WTC11 (cell line): ENCODE measurements at regions not wholly inside any gene's neighbourhood (a gene's known extent, or its start where the extent isn't known, plus 50 kb on each side); places are given as distances from the start of the nearest gene placed in this dataset.

Experiments
- ATAC-seq: fragments of 200-7000 bp; cut with Tn5 transposase; 2 replicates; pipeline ENCODE4 v1.10.0; 2021; ENCODE audit warnings: mild to moderate bottlenecking, moderate library complexity
- CTCF ChIA-PET: fragments of 300-600 bp; sonication (Branson Sonifier 250); formaldehyde crosslinking; loops from one replicate; lab custom pipeline; 2021; ENCODE audit warnings: antibody characterized with exemption; lab: Charles Lee
- POLR2A ChIA-PET: fragments of 350-600 bp; sonication (Branson Sonifier 250); formaldehyde crosslinking; loops from one replicate; lab custom pipeline; 2021; ENCODE audit warnings: antibody characterized with exemption; lab: Charles Lee
- DNase-seq: peaks from one replicate; pipeline ENCODE4 v3.0.0; 2021; ENCODE audit warnings: low spot score
- H3K27ac Mint-ChIP-seq: 2 replicates; pipeline ENCODE4 v1.8.0; 2021; ENCODE audit warnings: mixed read lengths
- H3K27me3 Mint-ChIP-seq: 2 replicates; pipeline ENCODE4 v1.8.0; 2021; ENCODE audit warnings: low read depth, mild to moderate bottlenecking, moderate library complexity, mixed read lengths
- H3K36me3 Mint-ChIP-seq: 2 replicates; pipeline ENCODE4 v1.8.0; 2021; ENCODE audit warnings: mixed read lengths
- H3K4me1 Mint-ChIP-seq: 2 replicates; pipeline ENCODE4 v1.8.0; 2022; ENCODE audit warnings: mixed read lengths
- H3K4me3 Mint-ChIP-seq: 2 replicates; pipeline ENCODE4 v1.8.0; 2021; ENCODE audit warnings: mild to moderate bottlenecking, moderate library complexity, mixed read lengths
- H3K9me3 Mint-ChIP-seq: 2 replicates; pipeline ENCODE4 v1.8.0; 2021; ENCODE audit warnings: mixed read lengths
- ATF1 ChIP-seq: sonication (generic); formaldehyde crosslinking; IDR thresholded peaks from 2 replicates; pipeline ENCODE4 v1.8.1; 2023; ENCODE audit warnings: mild to moderate bottlenecking, moderate library complexity, missing genetic modification reagents
- ATF2 ChIP-seq: sonication (generic); formaldehyde crosslinking; IDR thresholded peaks from 2 replicates; pipeline ENCODE4 v1.8.1; 2022; ENCODE audit warnings: low read depth, missing genetic modification reagents, borderline replicate concordance
- CREB1 ChIP-seq: sonication (generic); formaldehyde crosslinking; IDR thresholded peaks from 2 replicates; pipeline ENCODE4 v1.8.0; 2023; ENCODE audit warnings: mild to moderate bottlenecking, missing genetic modification reagents
- CREM ChIP-seq: sonication (generic); formaldehyde crosslinking; IDR thresholded peaks from 2 replicates; pipeline ENCODE4 v1.8.1; 2022; ENCODE audit warnings: mild to moderate bottlenecking, missing genetic modification reagents, moderate library complexity
- CTCF ChIP-seq: fragments of 200-600 bp; IDR thresholded peaks from 2 replicates; pipeline ENCODE4 v1.8.0; 2022; ENCODE audit warnings: antibody characterized with exemption
- ERG ChIP-seq: fragments of 250-450 bp; sonication (Bioruptor Pico); IDR thresholded peaks from 2 replicates; pipeline ENCODE4 v1.8.0; 2021; ENCODE audit warnings: mild to moderate bottlenecking
- FOXJ3 ChIP-seq: sonication (generic); formaldehyde crosslinking; IDR thresholded peaks from 2 replicates; pipeline ENCODE4 v1.9.0; 2021; ENCODE audit warnings: missing genetic modification reagents, mild to moderate bottlenecking, borderline replicate concordance
- FOXK1 ChIP-seq: sonication (generic); formaldehyde crosslinking; IDR thresholded peaks from 2 replicates; pipeline ENCODE4 v1.8.0; 2022; ENCODE audit warnings: mild to moderate bottlenecking, moderate library complexity, missing genetic modification reagents
- JUN ChIP-seq: sonication (generic); formaldehyde crosslinking; IDR thresholded peaks from 2 replicates; pipeline ENCODE4 v1.8.0; 2023; ENCODE audit warnings: mild to moderate bottlenecking, missing genetic modification reagents
- KAT7 ChIP-seq: sonication (generic); formaldehyde crosslinking; IDR thresholded peaks from 2 replicates; pipeline ENCODE4 v1.8.1; 2023; ENCODE audit warnings: missing genetic modification reagents, mild to moderate bottlenecking, borderline replicate concordance
- MXD4 ChIP-seq: fragments of 250-450 bp; sonication (Bioruptor Pico); IDR thresholded peaks from 2 replicates; pipeline ENCODE4 v1.8.0; 2021; ENCODE audit warnings: mild to moderate bottlenecking, moderate library complexity, borderline replicate concordance
- MYBL2 ChIP-seq: sonication (generic); formaldehyde crosslinking; IDR thresholded peaks from 2 replicates; pipeline ENCODE4 v1.8.1; 2023; ENCODE audit warnings: mild to moderate bottlenecking, moderate library complexity, missing genetic modification reagents
- NFE2L1 ChIP-seq: sonication (generic); formaldehyde crosslinking; IDR thresholded peaks from 2 replicates; pipeline ENCODE4 v1.8.1; 2023; ENCODE audit warnings: missing genetic modification reagents
- NR1H2 ChIP-seq: sonication (generic); formaldehyde crosslinking; IDR thresholded peaks from 2 replicates; pipeline ENCODE4 v1.9.0; 2021; ENCODE audit warnings: mild to moderate bottlenecking, moderate library complexity, missing genetic modification reagents
- RELA ChIP-seq: sonication (generic); formaldehyde crosslinking; IDR thresholded peaks from 2 replicates; pipeline ENCODE4 v1.8.1; 2022; ENCODE audit warnings: missing genetic modification reagents, mild to moderate bottlenecking, borderline replicate concordance
- SMAD4 ChIP-seq: sonication (generic); formaldehyde crosslinking; IDR thresholded peaks from 2 replicates; pipeline ENCODE4 v1.8.0; 2022; ENCODE audit warnings: mild to moderate bottlenecking, missing genetic modification reagents
- USF2 ChIP-seq: sonication (generic); formaldehyde crosslinking; IDR thresholded peaks from 2 replicates; pipeline ENCODE4 v1.8.1; 2023; ENCODE audit warnings: mild to moderate bottlenecking, missing genetic modification reagents, moderate library complexity
- ZBTB43 ChIP-seq: sonication (generic); formaldehyde crosslinking; IDR thresholded peaks from 2 replicates; pipeline ENCODE4 v1.8.1; 2023; ENCODE audit warnings: mild to moderate bottlenecking, missing genetic modification reagents
- ZNF138 ChIP-seq: sonication (generic); formaldehyde crosslinking; conservative IDR thresholded peaks from 2 replicates; pipeline ENCODE4 v1.8.1; 2022; ENCODE audit warnings: mild to moderate bottlenecking, moderate library complexity, missing genetic modification reagents
- ZNF219 ChIP-seq: sonication (generic); formaldehyde crosslinking; IDR thresholded peaks from 2 replicates; pipeline ENCODE4 v1.8.0; 2023; ENCODE audit warnings: missing genetic modification reagents, mild to moderate bottlenecking, borderline replicate concordance
- ZNF416 ChIP-seq: fragments of 250-450 bp; sonication (Bioruptor Pico); IDR thresholded peaks from 2 replicates; pipeline ENCODE4 v1.9.0; 2021; ENCODE audit warnings: mild to moderate bottlenecking, inconsistent platforms
- ZNF425 ChIP-seq: fragments of 250-450 bp; sonication (Bioruptor Pico); conservative IDR thresholded peaks from 2 replicates; pipeline ENCODE4 v1.9.0; 2021; ENCODE audit warnings: mild to moderate bottlenecking

- TF ChIP-seq ERG (CRISPR knock-in tag): no peak
- no peak for TF ChIP-seq ZNF416 (CRISPR knock-in tag)
- TF ChIP-seq ZNF425 (CRISPR knock-in tag): no peak
- no peak for TF ChIP-seq ATF1
Measured at GRCh38 chr4:96708766-96709165, 868.9 kb downstream of the PDHA2 start (continued).

GRCh38 chr4:96713271-96713850, 873.5 kb downstream of the PDHA2 start:
- no peaks in the 10 kb centered on the region for H3K36me3 Mint-ChIP-seq

GRCh38 chr4:96729641-96730040, 889.7 kb downstream of the PDHA2 start:
- peaks cover 39% of the 10 kb centered on the region for H3K9me3 Mint-ChIP-seq
- ATAC-seq: no peak
- ChIA-PET CTCF (no interaction called here), POLR2A (no interaction called here)
- peaks cover 34% of the 10 kb centered on the region for H3K36me3 Mint-ChIP-seq
- 0 out of 2 replicates have a peak, but pooled peaks cover 2% of the 10 kb centered on the region for H3K4me1 Mint-ChIP-seq
- no peak for DNase-seq
- no peak overlapping the region for H3K4me3 Mint-ChIP-seq
- no peak for TF ChIP-seq RELA
- no peak for TF ChIP-seq FOXK1 (CRISPR knock-in tag)
- TF ChIP-seq CTCF: no peak
- no peak for TF ChIP-seq ZNF219
- no peak for TF ChIP-seq ATF2
- TF ChIP-seq CREB1 (CRISPR knock-in tag): no peak
- TF ChIP-seq MXD4: no peak
- no peak for TF ChIP-seq CREM
- TF ChIP-seq SMAD4: no peak
- H3K27ac Mint-ChIP-seq: no peak overlapping the region
- peaks cover 3% of the 10 kb centered on the region; the same call in 1 of the 2 replicates for H3K27me3 Mint-ChIP-seq

More at GRCh38 chr4:96713271-96713850, 873.5 kb downstream of the PDHA2 start:
- no peaks in the 10 kb centered on the region for H3K4me1 Mint-ChIP-seq
- ATAC-seq: no peak
- TF ChIP-seq NFE2L1 (CRISPR knock-in tag): no peak
- TF ChIP-seq CREB1 (CRISPR knock-in tag): no peak
- TF ChIP-seq KAT7 (CRISPR knock-in tag): no peak
- no peak for DNase-seq
- H3K9me3 Mint-ChIP-seq: no peaks in the 10 kb centered on the region
- ChIA-PET POLR2A (no interaction called here), CTCF (no interaction called here)
- H3K4me3 Mint-ChIP-seq: no peak overlapping the region
- no peak overlapping the region for H3K27ac Mint-ChIP-seq
- no peaks in the 10 kb centered on the region for H3K27me3 Mint-ChIP-seq

- Mint-ChIP-seq H3K27ac (no peak overlapping the region), H3K36me3 (peaks cover 40% of the 10 kb centered on the region), H3K9me3 (peaks cover 40% of the 10 kb centered on the region), H3K27me3 (peaks cover 3% of the 10 kb centered on the region; the same call in 1 of the 2 replicates), H3K4me1 (0 out of 2 replicates have a peak, but pooled peaks cover 2% of the 10 kb centered on the region), H3K4me3 (no peak overlapping the region)
- ChIA-PET POLR2A (no interaction called here), CTCF (no interaction called here)
- no peak for DNase-seq
- TF ChIP-seq ZNF138: no peak
- no peak for TF ChIP-seq RELA
- TF ChIP-seq NR1H2 (CRISPR knock-in tag): no peak
- TF ChIP-seq JUN (CRISPR knock-in tag): no peak
- no peak for TF ChIP-seq USF2 (CRISPR knock-in tag)
- TF ChIP-seq FOXJ3: no peak
- no peak for TF ChIP-seq MYBL2 (CRISPR knock-in tag)
- TF ChIP-seq ZBTB43: no peak
- no peak for TF ChIP-seq FOXK1 (CRISPR knock-in tag)
- ATAC-seq: no peak
Measured at GRCh38 chr4:96730432-96730831, 890.5 kb downstream of the PDHA2 start.
